GM23248 (cell line): ENCODE measurements at regions not wholly inside any gene's neighbourhood (a gene's known extent, or its start where the extent isn't known, plus 50 kb on each side); places are given as distances from the start of the nearest gene placed in this dataset.
A peak's percentile ranks its signal among the peaks of the same experiment; 100 is the strongest.

Source experiments
- DNase-seq: peaks from one replicate; pipeline ENCODE4 v3.0.0-alpha.2; 2015
- H2AFZ ChIP-seq: fragments of 200-600 bp; sonication (generic); 2 replicates; pipeline ENCODE4 v1.6.1; 2016; ENCODE audit warnings: antibody characterized with exemption
- H3F3A ChIP-seq: fragments of 200-600 bp; sonication (generic); 2 replicates; pipeline ENCODE4 v1.6.1; 2016; ENCODE audit warnings: mild to moderate bottlenecking, antibody characterized with exemption, mixed run types; ENCODE audit not compliant: insufficient read depth
- H3K27ac ChIP-seq: fragments of 200-600 bp; sonication (generic); 2 replicates; pipeline ENCODE4 v1.5.1; 2016; ENCODE audit warnings: mild to moderate bottlenecking
- H3K27me3 ChIP-seq: fragments of 200-600 bp; sonication (generic); replicated peaks from 2 replicates; pipeline ENCODE4 v1.6.1; 2016; ENCODE audit warnings: mild to moderate bottlenecking; ENCODE audit not compliant: insufficient read depth
- H3K36me3 ChIP-seq: fragments of 200-600 bp; sonication (generic); 2 replicates; pipeline ENCODE4 v1.6.1; 2016; ENCODE audit warnings: low read depth, mild to moderate bottlenecking
- H3K4me1 ChIP-seq: fragments of 200-600 bp; sonication (generic); 2 replicates; pipeline ENCODE4 v1.6.1; 2016; ENCODE audit warnings: mild to moderate bottlenecking; ENCODE audit not compliant: insufficient read depth
- H3K4me2 ChIP-seq: fragments of 200-600 bp; sonication (generic); one replicate; pipeline ENCODE4 v1.6.1; 2016; ENCODE audit warnings: mild to moderate bottlenecking; ENCODE audit not compliant: unreplicated experiment
- H3K4me3 ChIP-seq: fragments of 200-600 bp; sonication (generic); 2 replicates; pipeline ENCODE4 v1.5.1; 2016; ENCODE audit warnings: mild to moderate bottlenecking
- H3K79me2 ChIP-seq: fragments of 200-600 bp; sonication (generic); 2 replicates; pipeline ENCODE4 v1.6.1; 2016; ENCODE audit warnings: mild to moderate bottlenecking; ENCODE audit not compliant: insufficient read depth
- H3K9ac ChIP-seq: fragments of 200-600 bp; sonication (generic); 2 replicates; pipeline ENCODE4 v1.6.1; 2016; ENCODE audit warnings: mild to moderate bottlenecking
- H3K9me2 ChIP-seq: fragments of 200-600 bp; sonication (generic); 2 replicates; pipeline ENCODE4 v1.6.1; 2016; ENCODE audit warnings: mixed run types, mild to moderate bottlenecking, moderate library complexity; ENCODE audit not compliant: insufficient read depth
- H3K9me3 ChIP-seq: fragments of 200-600 bp; sonication (generic); one replicate; pipeline ENCODE4 v1.6.1; 2017; ENCODE audit warnings: low read depth
- H4K20me1 ChIP-seq: fragments of 200-600 bp; sonication (generic); 2 replicates; pipeline ENCODE4 v1.6.0; 2016; ENCODE audit not compliant: insufficient read depth
- EZH2 ChIP-seq: fragments of 200-600 bp; sonication (generic); IDR thresholded peaks from 2 replicates; pipeline ENCODE4 v1.6.1; 2018; ENCODE audit warnings: antibody characterized with exemption, mild to moderate bottlenecking; ENCODE audit not compliant: insufficient read depth, poor library complexity, severe bottlenecking
- EZH2phosphoT487 ChIP-seq: fragments of 200-600 bp; sonication (generic); IDR thresholded peaks from 2 replicates; pipeline ENCODE4 v1.6.1; 2018; ENCODE audit warnings: antibody characterized with exemption, moderate library complexity, mild to moderate bottlenecking, low read depth; ENCODE audit not compliant: insufficient read depth
- WGBS, 2 experiments: methylation state at CpG; one replicate each; pipeline ENCODE4 v1.1.6; 2015 to 2017; ENCODE audit warnings: low lambda C conversion rate in 2 of 2, low coverage in 1 of 2; ENCODE audit errors: missing lambda C conversion rate in 2 of 2; 5-methylcytosine and 5-hydroxymethylcytosine counted together
- in situ Hi-C: fragments of 300-500 bp; cut with MboI; formaldehyde crosslinking; loops from 2 replicates; pipeline ENCODE4 v1.15.0; 2020

GRCh38 chr16:72664056-72664508 lies 383.8 kb downstream of the ZFHX3 start:
- Histone ChIP-seq H3K27me3 (no peaks in the 10 kb centered on the region), H3K4me3 (peak overlapping the region; percentile 88), H3K27ac (peak overlapping the region; percentile 67; the same call in 1 of the 2 replicates), H3K79me2 (no peaks in the 10 kb centered on the region), H3K9me3 (no peaks in the 10 kb centered on the region), H2AFZ (peak overlapping the region; percentile 99), H3F3A (no peaks in the 10 kb centered on the region), H3K36me3 (no peaks in the 10 kb centered on the region), H4K20me1 (no peaks in the 10 kb centered on the region), H3K9me2 (no peaks in the 10 kb centered on the region), H3K4me1 (peaks cover 8% of the 10 kb centered on the region), H3K4me2 (peak overlapping the region; percentile 90), H3K9ac (peak overlapping the region; percentile 83)
- peak; percentile 46 for DNase-seq
- in situ Hi-C loops, result no loop called here
- WGBS, 2 experiments, result 1% methylated on average over 18 of the region's 18 CpGs
- TF ChIP-seq EZH2, result no peak
- no peak for TF ChIP-seq EZH2phosphoT487

- no peak overlapping the region for H2AFZ ChIP-seq
- H3F3A ChIP-seq, result no peaks in the 10 kb centered on the region
- DNase-seq, result peak; percentile 15
Measured at GRCh38 chr16:72658888-72659717, 388.8 kb downstream of the ZFHX3 start.

GRCh38 chr16:72657791-72658190 lies 390.1 kb downstream of the ZFHX3 start:
- TF ChIP-seq EZH2, result no peak
- TF ChIP-seq EZH2phosphoT487, result no peak
- DNase-seq, result no peak
- Histone ChIP-seq H3K4me2 (no peak overlapping the region), H3K4me1 (no peaks in the 10 kb centered on the region; the same call in 1 of the 2 replicates), H3K9ac (no peak overlapping the region), H3K27ac (no peak overlapping the region), H2AFZ (no peak overlapping the region), H3K27me3 (no peaks in the 10 kb centered on the region), H3K4me3 (no peak overlapping the region), H3K79me2 (no peaks in the 10 kb centered on the region), H4K20me1 (no peaks in the 10 kb centered on the region), H3K9me2 (no peaks in the 10 kb centered on the region), H3K9me3 (no peaks in the 10 kb centered on the region), H3F3A (no peaks in the 10 kb centered on the region), H3K36me3 (no peaks in the 10 kb centered on the region)
- in situ Hi-C loops, result no loop called here

More at GRCh38 chr16:72658888-72659717, 388.8 kb downstream of the ZFHX3 start:
- H3K27me3 ChIP-seq, result no peaks in the 10 kb centered on the region
- no peaks in the 10 kb centered on the region for H3K9me3 ChIP-seq
- H3K27ac ChIP-seq, result no peak overlapping the region
- H3K9me2 ChIP-seq, result no peaks in the 10 kb centered on the region
- TF ChIP-seq EZH2 (no peak), EZH2phosphoT487 (no peak)
- no peaks in the 10 kb centered on the region for H4K20me1 ChIP-seq
- H3K4me1 ChIP-seq, result peaks cover 5% of the 10 kb centered on the region
- no peak overlapping the region for H3K9ac ChIP-seq
- in situ Hi-C loops, result no loop called here
- H3K36me3 ChIP-seq, result no peaks in the 10 kb centered on the region
- H3K4me3 ChIP-seq, result no peak overlapping the region
- H3K4me2 ChIP-seq, result no peak overlapping the region
- 82 to 87% methylated on average over 5 of the region's 5 CpGs for WGBS, 2 experiments
- H3K79me2 ChIP-seq, result no peaks in the 10 kb centered on the region

- no peak overlapping the region for H2AFZ ChIP-seq
- H3K9me3 ChIP-seq, result no peaks in the 10 kb centered on the region
- H3F3A ChIP-seq, result no peaks in the 10 kb centered on the region
- H3K4me2 ChIP-seq, result no peak overlapping the region
- TF ChIP-seq EZH2phosphoT487 (no peak), EZH2 (no peak)
- H3K27me3 ChIP-seq, result no peaks in the 10 kb centered on the region
- DNase-seq, result no peak
- H3K4me3 ChIP-seq, result no peak overlapping the region
- H3K9ac ChIP-seq, result no peak overlapping the region
- H3K36me3 ChIP-seq, result no peaks in the 10 kb centered on the region
- no peaks in the 10 kb centered on the region for H3K9me2 ChIP-seq
- in situ Hi-C loops, result no loop called here
- H4K20me1 ChIP-seq, result no peaks in the 10 kb centered on the region
- WGBS, 2 experiments, result 96 to 97% methylated on average over 1 of the region's 1 CpG
- H3K4me1 ChIP-seq, result no peaks in the 10 kb centered on the region; the same call in 1 of the 2 replicates
- no peak overlapping the region for H3K27ac ChIP-seq
- H3K79me2 ChIP-seq, result no peaks in the 10 kb centered on the region
Measured at GRCh38 chr16:72657164-72657563, 390.8 kb downstream of the ZFHX3 start.
